Tibial nerve (tissue), 3 donors: ENCODE measurements at regions not wholly inside any gene's neighbourhood (a gene's known extent, or its start where the extent isn't known, plus 50 kb on each side); places are given as distances from the start of the nearest gene placed in this dataset.

Source experiments
- POLR2A ChIP-seq, 2 donors: fragments of 450-650 bp; IDR thresholded peaks; one replicate each; pipeline ENCODE4 v1.6.1; 2017; ENCODE audit warnings: antibody characterized with exemption in 2 of 2, mild to moderate bottlenecking in 2 of 2, moderate library complexity in 2 of 2
- TF ChIP-seq, protein P1 (sequence below), 5 experiments: fragments of 200-600 bp in 3 of 5; fragments of 450-650 bp in 2 of 5; sonication (generic) in 3 of 5; IDR thresholded peaks; one replicate each; pipeline ENCODE4 v1.5.1; 2016 to 2019; ENCODE audit warnings: antibody characterized with exemption in 5 of 5, mild to moderate bottlenecking in 3 of 5, moderate library complexity in 2 of 5

DNA sequence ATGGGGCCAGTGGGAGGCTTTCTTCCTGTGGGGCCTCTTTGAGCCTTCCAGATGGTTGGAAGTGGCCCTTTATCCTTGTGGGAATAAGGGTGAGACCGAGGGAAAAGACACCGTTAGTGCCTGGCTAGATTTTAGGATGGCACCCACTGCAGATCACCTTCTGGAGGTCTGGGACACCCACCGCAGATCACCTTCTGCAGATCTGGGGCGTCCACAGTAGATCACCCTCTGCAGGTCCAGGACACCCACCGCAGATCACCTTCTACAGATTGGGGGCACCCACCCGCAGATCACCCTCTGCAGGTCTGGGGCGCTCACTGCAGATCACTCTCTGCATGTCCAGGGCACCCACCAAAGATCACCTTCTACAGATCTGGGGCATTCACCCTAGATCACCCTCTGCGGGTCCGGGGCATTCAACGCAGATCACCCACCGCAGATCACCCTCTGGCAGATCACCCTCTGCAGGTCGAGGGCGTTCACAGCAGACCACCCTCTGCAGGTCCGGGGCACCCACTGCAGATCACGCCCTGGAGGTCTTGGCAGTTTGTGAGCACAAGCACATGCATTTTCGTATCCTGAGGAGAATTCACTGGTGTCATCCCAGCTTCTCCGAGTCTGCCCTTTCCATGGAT is 153.4 kb upstream of the TSHZ3 start:
- TF ChIP-seq, protein P1, sequence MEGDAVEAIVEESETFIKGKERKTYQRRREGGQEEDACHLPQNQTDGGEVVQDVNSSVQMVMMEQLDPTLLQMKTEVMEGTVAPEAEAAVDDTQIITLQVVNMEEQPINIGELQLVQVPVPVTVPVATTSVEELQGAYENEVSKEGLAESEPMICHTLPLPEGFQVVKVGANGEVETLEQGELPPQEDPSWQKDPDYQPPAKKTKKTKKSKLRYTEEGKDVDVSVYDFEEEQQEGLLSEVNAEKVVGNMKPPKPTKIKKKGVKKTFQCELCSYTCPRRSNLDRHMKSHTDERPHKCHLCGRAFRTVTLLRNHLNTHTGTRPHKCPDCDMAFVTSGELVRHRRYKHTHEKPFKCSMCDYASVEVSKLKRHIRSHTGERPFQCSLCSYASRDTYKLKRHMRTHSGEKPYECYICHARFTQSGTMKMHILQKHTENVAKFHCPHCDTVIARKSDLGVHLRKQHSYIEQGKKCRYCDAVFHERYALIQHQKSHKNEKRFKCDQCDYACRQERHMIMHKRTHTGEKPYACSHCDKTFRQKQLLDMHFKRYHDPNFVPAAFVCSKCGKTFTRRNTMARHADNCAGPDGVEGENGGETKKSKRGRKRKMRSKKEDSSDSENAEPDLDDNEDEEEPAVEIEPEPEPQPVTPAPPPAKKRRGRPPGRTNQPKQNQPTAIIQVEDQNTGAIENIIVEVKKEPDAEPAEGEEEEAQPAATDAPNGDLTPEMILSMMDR (IDR thresholded peaks at IDR 0.05): no peak
- TF ChIP-seq POLR2A (IDR thresholded peaks at IDR 0.05): no peak
